ENCODE measurements at regions not wholly inside any gene's neighbourhood (a gene's known extent, or its start where the extent isn't known, plus 50 kb on each side); places are given as distances from the start of the nearest gene placed in this dataset.

DNA sequence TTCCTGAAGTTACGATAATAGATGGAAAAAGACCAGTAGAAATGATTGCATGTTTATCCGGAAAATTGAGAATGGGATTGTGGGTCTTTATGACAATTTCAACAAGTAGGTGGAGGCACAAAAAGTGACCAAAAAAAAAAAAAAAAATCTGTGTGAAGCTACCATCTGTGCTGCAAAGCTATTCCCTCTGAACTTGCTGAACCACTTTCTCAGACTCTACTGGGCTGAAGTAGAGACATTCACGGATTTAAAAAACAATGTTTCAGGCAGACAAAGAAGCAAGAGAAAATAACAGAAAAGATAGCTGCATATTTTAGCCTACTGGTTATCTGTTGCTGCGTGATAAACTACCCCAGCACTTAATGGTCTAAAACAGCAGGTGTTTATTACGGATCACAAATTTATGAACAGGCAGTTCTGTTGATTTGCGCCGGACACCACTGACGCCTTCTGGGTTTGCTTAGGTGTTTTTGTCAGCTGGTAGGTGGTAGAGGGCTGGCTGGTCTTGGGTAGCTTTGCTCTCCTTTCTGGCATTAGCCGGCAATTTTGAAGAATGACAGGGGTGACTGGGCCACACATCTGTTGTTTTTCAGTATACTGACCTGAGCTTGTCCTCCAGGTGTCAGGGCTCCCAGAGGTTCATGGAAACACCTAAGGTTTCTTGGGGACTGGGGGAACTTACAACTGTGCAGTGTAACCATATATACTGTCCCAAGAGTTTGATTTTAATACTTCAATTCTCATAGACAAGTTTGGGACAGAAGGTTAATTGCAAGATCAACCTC is 665.1 kb downstream of the CCSER2 start:
- Mint-ChIP-seq H3K4me1 (no peaks in the 10 kb centered on the region), H3K27ac (no peak overlapping the region), H3K4me3 (no peak overlapping the region), H3K9me3 (peaks cover 5% of the 10 kb centered on the region), H3K36me3 (no peaks in the 10 kb centered on the region)
- no peak for ATAC-seq
- no peak for DNase-seq (ENCODE audit: low spot score in 2 of 2)

DNA sequence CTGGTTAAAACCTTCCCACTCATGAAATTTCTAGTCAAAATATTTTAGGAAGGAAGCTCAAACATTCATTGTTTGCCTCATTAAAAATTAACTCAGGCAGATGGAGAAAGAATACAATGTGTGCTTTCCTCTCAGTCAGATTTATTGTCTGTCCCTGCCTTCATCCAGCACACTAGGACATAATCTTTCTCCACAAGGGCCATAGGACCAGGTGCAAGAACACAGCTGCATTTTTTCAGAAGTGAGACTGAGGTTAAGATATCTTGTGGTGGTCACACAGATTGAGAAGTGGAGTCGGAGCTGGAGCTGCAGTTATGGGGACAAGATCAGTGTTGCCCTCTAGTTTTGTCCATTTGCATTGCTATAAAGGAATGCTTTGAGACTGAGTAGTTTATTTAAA is 666.3 kb downstream of the CCSER2 start:
- Mint-ChIP-seq H3K36me3 (no peaks in the 10 kb centered on the region), H3K4me3 (no peak overlapping the region), H3K4me1 (no peaks in the 10 kb centered on the region), H3K27ac (no peak overlapping the region), H3K9me3 (peaks cover 5% of the 10 kb centered on the region)
- DNase-seq (ENCODE audit: low spot score in 2 of 2) = no peak
- ATAC-seq = no peak

DNA sequence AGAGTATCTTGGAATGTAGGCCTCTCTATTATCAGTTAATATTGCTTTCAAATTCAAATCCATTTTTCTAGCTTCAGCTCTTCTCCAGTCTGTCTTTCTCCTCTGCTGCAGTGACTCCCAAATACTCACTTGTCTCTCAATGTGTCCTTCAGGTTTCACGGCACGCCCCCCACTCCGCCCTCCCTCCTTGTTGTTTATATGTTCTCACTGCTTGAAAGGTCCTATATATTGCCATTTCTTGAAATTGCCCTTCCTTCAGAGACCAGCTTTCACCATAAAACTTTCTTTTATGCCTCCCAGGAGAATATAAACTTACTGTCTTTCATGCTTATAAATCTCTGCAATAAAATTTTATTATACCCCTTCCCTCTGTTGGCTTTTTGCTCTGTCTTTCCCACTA is 668.2 kb downstream of the CCSER2 start:
- Mint-ChIP-seq H3K9me3 (peaks cover 5% of the 10 kb centered on the region), H3K4me3 (no peak overlapping the region), H3K27ac (no peak overlapping the region), H3K36me3 (no peaks in the 10 kb centered on the region), H3K4me1 (no peaks in the 10 kb centered on the region)
- DNase-seq (ENCODE audit: low spot score in 2 of 2) = no peak
- no peak for ATAC-seq

DNA sequence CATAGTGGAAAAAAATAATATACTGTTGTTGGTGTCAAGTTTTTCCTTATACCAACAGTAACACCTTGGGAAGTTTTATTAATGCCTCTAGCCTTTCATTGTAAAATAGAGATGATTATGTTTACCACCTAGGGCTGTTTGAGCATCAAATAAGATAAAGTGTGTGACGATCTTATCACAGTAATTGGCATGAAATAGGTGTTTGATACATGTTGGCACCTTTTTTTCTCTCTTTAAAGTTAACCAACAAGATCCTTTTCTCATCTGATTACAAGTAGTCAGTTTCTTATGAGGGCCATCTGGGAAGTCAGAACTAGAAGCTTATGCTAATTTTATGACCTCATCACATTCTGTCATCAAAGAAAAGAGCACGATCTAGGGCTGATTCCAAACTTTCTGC is 669.5 kb downstream of the CCSER2 start:
- Mint-ChIP-seq H3K4me3 (no peak overlapping the region), H3K27ac (no peak overlapping the region), H3K36me3 (no peaks in the 10 kb centered on the region), H3K4me1 (no peaks in the 10 kb centered on the region), H3K9me3 (peaks cover 5% of the 10 kb centered on the region)
- DNase-seq (ENCODE audit: low spot score in 2 of 2) = no peak
- ATAC-seq = no peak

DNA sequence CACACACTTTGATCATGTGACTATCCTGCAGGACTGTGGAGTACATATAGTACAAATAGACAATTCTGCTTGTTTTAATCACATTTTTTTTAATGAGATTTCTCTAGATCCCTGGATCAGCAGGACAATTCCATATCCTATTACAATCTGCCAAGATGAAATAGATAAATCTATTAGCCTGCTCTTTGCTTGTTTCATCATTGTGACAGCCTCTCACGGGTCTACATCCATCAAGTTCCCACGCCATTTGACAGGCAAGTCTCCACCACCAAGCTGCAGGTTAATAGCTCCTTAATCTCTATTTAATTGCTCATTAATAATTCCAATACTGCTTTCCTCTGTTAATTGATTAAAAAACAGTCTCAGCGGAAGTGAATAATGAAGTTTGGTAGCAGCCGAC is 671.5 kb downstream of the CCSER2 start:
- H3K9me3 Mint-ChIP-seq = peaks cover 5% of the 10 kb centered on the region
- no peak overlapping the region for H3K27ac Mint-ChIP-seq
- DNase-seq (ENCODE audit: low spot score in 2 of 2) (no peak), ATAC-seq (no peak)
- no peak overlapping the region for H3K4me3 Mint-ChIP-seq
- H3K36me3 Mint-ChIP-seq = no peaks in the 10 kb centered on the region
- H3K4me1 Mint-ChIP-seq = no peaks in the 10 kb centered on the region

DNA sequence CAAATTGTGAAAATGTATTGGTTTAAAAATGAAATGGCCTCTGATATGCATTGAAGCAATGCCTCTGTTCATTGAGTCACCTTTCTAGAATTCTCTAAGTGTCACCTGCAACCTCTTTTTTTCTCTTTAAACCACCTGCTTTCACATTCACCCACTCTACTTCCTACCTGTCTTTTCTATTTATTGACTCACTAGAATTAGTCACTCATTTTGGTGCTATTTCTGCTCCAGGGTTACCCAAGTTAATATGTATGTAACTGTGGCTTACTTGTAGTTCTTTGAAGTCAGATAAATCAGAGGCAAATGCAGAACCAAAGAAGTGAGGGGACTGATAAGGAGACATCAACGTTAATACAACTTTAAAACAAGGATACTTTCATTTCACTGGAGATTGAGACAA is 674.7 kb downstream of the CCSER2 start:
- no peaks in the 10 kb centered on the region for H3K36me3 Mint-ChIP-seq
- no peak for DNase-seq (ENCODE audit: low spot score in 2 of 2)
- no peak for ATAC-seq
- H3K27ac Mint-ChIP-seq = no peak overlapping the region
- no peak overlapping the region for H3K4me3 Mint-ChIP-seq
- no peaks in the 10 kb centered on the region for H3K4me1 Mint-ChIP-seq
- H3K9me3 Mint-ChIP-seq = peaks cover 8% of the 10 kb centered on the region

DNA sequence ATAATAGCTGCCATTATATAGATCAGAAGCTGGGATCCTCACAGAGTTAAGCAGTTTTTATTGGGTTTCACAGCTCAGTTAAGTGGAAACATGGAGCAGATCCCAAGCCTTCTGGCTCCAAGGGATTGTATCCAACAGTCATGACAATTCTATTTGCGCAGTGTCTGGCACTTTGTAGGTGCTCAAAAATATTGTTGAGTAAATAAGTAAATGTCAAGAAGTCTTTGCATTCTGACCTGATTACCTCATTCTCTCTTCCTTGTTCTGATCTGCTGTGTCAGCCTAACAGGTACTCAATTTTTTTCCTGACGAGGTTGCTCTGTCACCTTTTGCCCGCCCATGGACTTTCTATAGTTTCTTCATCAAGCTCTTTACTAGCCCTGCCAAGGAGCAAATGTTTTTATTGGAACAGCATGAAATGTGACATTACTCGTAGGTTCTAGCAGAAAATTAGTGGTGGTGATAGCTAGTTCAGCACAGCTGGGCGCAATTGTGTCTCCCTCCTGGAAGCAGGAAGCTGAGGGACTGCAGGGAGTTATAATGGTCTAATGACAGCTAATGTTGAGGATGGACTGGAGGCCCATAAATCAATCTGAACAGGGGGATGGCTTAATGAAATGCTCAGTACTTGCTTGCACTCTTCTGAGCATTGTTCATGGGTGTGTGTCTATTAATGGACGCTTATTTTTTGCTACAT is 680.2 kb downstream of the CCSER2 start:
- Mint-ChIP-seq H3K27ac (no peak overlapping the region), H3K4me3 (no peak overlapping the region), H3K9me3 (peaks cover 8% of the 10 kb centered on the region), H3K36me3 (no peaks in the 10 kb centered on the region), H3K4me1 (no peaks in the 10 kb centered on the region)
- DNase-seq (ENCODE audit: low spot score in 2 of 2) (no peak), ATAC-seq (no peak)

DNA sequence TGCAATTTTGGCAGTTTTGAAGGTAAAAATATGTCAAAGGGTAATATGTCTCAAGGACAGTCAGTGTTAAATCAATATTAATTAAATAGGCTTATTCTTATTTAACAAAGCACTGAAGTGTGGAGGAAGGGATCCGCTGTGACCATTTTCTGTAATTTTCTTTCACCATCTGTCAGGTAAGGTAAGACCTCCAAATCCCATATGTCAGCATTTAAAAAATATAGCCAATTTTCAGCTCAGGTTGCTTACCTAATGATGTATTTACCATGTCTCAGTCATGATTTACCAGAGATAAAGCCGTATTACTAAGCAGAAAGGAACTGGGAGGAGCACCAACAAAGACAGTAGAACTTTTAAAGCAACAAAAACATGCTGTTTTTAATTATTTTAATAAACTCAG is 683.9 kb downstream of the CCSER2 start:
- no peaks in the 10 kb centered on the region for H3K4me1 Mint-ChIP-seq
- DNase-seq (ENCODE audit: low spot score in 2 of 2) (no peak), ATAC-seq (no peak)
- peaks cover 4% of the 10 kb centered on the region for H3K9me3 Mint-ChIP-seq
- no peak overlapping the region for H3K4me3 Mint-ChIP-seq
- H3K36me3 Mint-ChIP-seq = no peaks in the 10 kb centered on the region
- no peak overlapping the region for H3K27ac Mint-ChIP-seq

DNA sequence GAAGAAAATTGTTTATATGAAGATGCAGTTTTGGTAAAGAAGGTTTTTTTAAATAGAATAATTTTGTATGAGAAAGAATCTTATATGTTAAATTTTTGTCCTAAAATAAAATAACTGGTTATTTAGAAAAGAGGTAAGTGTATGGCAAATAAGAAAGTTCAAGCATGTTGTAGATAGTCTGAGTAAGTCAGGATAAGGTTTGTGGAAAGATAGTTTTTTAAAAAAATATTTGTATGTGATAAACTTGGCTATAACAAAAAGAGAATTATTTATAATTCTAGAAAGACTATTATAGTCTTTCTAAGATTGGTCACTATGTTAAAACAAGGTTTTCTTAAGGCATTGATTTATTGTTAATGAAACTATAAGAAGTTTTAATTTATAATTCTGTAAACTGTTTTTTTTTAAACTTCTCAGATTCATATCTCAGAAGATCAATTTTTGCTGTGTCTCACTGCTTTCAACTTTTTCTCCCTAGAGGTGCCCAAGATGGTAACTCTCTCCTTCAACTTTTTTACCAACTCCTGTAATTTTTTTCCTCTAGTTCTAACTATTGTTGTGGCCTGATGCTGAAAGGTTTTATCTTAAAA is 698.6 kb downstream of the CCSER2 start:
- H3K4me3 Mint-ChIP-seq = no peak overlapping the region
- no peak overlapping the region for H3K27ac Mint-ChIP-seq
- peaks cover 9% of the 10 kb centered on the region for H3K9me3 Mint-ChIP-seq
- H3K4me1 Mint-ChIP-seq = no peaks in the 10 kb centered on the region
- H3K36me3 Mint-ChIP-seq = no peaks in the 10 kb centered on the region
- DNase-seq (ENCODE audit: low spot score in 2 of 2) (no peak), ATAC-seq (no peak)

DNA sequence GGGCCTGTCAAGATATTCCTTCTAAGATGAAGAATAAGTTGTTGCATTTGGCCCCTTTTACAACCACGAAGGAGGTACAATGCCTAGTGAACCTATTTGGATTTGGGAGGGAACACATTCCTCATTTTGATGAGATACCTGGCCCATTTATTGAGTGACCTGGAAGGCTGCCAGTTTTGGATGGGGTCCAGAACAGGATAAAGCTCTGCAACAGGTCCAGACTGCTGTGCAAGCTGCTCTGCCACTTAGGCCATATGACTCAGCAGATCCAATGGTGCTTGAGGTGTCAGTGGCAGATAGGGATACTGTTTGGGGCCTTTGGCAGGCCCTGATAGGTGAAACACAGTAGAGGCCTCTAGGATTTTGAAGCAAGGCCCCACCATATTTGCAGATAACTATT is 704.6 kb downstream of the CCSER2 start:
- Mint-ChIP-seq H3K9me3 (no peaks in the 10 kb centered on the region), H3K4me3 (no peak overlapping the region), H3K36me3 (no peaks in the 10 kb centered on the region), H3K4me1 (no peaks in the 10 kb centered on the region), H3K27ac (no peak overlapping the region)
- no peak for ATAC-seq
- DNase-seq (ENCODE audit: low spot score in 2 of 2) = no peak

DNA sequence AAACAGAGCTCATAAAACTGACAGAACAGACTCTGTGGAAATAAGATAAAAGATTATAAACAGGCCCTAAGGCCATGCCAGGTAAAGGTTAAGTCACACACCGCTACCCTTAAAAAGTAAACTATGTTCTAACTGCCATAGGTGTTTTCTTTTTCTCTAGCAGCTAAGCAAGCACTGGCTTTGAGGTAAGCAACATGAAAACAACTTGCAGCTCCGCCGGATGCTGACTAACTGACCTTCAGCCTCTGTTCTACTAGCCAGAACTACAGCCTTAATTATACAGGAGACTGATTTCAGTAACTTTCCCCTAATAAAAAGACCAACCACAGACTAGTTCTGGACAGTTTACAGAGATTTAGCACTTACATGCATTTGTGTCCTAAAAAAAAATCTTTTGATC is 708.3 kb downstream of the CCSER2 start:
- no peak for ATAC-seq
- Mint-ChIP-seq H3K9me3 (peaks cover 15% of the 10 kb centered on the region), H3K36me3 (no peaks in the 10 kb centered on the region), H3K4me1 (no peaks in the 10 kb centered on the region), H3K4me3 (no peak overlapping the region), H3K27ac (no peak overlapping the region)
- DNase-seq (ENCODE audit: low spot score in 2 of 2) = no peak

DNA sequence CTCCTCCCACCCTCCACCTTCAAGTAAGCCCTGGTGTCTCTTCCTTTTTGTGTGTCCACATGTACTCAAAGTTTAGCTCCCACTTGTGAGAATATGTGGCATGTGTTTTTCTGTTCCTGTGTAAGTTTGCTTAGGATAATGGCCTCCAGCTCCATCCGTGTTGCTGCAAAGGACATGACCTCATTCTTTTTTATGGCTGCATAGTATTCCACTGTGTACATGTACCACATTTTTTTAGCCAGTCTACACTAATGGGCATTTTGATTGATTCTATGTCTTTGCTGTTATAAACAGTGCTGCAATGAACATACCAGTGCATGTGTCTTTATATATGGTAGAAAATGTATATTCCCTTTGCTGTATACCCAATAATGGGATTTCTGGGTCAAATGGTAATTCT is 710.9 kb downstream of the CCSER2 start:
- H3K27ac Mint-ChIP-seq = no peak overlapping the region
- no peak overlapping the region for H3K4me3 Mint-ChIP-seq
- no peak for DNase-seq (ENCODE audit: low spot score in 2 of 2)
- peaks cover 16% of the 10 kb centered on the region for H3K9me3 Mint-ChIP-seq
- ATAC-seq = no peak
- no peaks in the 10 kb centered on the region for H3K4me1 Mint-ChIP-seq
- H3K36me3 Mint-ChIP-seq = no peaks in the 10 kb centered on the region

DNA sequence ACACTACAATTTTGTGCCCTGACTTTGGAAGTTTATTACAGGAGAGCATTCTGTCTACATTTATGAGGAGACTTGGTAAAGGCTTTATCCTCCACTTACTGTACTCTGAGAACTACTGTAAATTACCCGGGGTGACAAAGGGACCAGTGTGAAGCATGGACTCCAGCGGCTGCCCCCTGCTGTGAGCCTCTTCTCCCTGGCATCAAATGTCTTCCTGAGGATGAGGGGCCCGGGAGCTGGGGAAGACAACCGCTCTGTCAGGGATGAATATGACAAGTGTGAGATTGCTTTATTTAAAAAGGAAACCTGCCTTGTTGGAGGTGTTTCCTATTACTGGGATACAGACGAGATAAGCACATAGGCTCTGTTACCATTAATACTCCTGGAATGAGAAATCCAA is 714.8 kb downstream of the CCSER2 start:
- H3K27ac Mint-ChIP-seq = no peak overlapping the region
- no peaks in the 10 kb centered on the region for H3K36me3 Mint-ChIP-seq
- peaks cover 16% of the 10 kb centered on the region for H3K9me3 Mint-ChIP-seq
- no peak overlapping the region for H3K4me3 Mint-ChIP-seq
- H3K4me1 Mint-ChIP-seq = no peaks in the 10 kb centered on the region
- no peak for DNase-seq (ENCODE audit: low spot score in 2 of 2)
- ATAC-seq = no peak

DNA sequence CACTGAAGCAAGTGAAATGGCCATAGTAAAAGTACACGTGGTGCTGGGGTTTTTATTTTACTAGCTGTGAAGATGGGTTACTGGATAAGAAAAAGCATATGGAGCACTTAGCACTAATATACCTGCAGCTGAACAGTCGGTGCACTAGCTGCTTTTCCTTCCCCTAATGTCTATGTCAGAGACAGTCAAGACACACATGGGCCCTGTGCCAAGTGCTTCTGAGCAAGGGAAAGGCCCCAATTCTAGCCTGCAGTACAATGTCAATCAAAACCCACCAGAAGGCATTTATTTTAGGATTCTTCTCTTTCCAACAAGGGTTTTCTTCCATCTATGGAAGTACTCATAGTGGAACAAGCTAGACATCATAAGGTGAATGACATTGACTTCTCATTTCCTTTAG is 716.7 kb downstream of the CCSER2 start:
- Mint-ChIP-seq H3K4me3 (no peak overlapping the region), H3K4me1 (no peaks in the 10 kb centered on the region), H3K9me3 (peaks cover 9% of the 10 kb centered on the region), H3K36me3 (no peaks in the 10 kb centered on the region), H3K27ac (no peak overlapping the region)
- ATAC-seq (no peak), DNase-seq (ENCODE audit: low spot score in 2 of 2) (no peak)

DNA sequence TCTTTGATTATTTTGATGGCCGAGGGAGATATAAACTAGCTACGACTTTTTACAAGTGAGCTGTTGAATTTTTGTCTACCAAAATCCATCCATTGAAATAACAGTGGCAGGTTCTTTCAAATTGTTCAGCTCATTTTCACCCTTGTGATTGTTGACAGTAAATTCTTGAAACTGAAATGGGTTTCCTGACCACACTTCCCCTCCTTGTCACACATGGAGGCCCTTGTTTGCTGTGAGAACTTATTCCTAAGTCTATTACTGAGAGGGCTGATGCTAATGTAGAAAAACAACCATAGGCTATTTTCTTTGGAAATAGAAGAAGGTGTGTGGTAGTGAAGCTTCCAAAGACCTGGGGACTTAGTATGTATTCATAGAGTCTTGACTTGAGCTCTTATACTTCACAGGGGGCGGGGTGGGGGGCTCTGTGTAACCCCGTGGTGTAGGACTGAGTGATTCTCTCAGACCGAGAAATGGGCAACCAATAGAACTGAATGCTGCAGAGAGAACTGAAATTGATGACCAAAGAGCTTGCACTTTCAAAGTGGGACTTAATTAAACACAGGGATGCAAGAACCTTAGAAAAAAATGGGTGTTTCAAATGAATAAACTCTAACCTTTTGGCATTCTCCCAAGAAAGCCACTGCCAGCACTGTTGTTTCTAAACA is 718.9 kb downstream of the CCSER2 start:
- no peak for DNase-seq (ENCODE audit: low spot score in 2 of 2)
- no peak overlapping the region for H3K4me3 Mint-ChIP-seq
- no peaks in the 10 kb centered on the region for H3K36me3 Mint-ChIP-seq
- H3K4me1 Mint-ChIP-seq = no peaks in the 10 kb centered on the region
- no peak overlapping the region for H3K27ac Mint-ChIP-seq
- ATAC-seq = no peak
- peaks cover 3% of the 10 kb centered on the region for H3K9me3 Mint-ChIP-seq

DNA sequence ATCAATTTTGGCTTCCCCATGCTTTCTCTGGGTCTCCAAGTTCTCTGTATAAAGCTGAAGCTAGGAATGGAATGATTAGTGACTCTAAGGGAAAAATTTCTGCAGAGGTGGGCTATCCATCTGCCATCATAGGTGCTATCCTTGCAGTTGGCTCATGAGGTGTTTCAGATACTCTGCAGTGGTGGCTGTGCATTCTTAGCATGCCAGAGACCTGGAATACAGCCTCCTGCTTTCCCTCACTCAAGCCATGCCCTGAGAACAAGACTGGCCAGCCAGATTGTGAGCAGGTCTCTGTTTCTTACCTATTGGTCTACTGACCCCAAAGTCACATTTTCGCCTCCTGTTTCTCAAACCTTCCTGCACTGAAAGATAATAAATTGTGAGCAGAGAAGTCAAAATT is 719.6 kb downstream of the CCSER2 start:
- H3K36me3 Mint-ChIP-seq = no peaks in the 10 kb centered on the region
- H3K4me3 Mint-ChIP-seq = no peak overlapping the region
- H3K27ac Mint-ChIP-seq = no peak overlapping the region
- H3K9me3 Mint-ChIP-seq = peaks cover 3% of the 10 kb centered on the region
- no peak for ATAC-seq
- no peak for DNase-seq (ENCODE audit: low spot score in 2 of 2)
- no peaks in the 10 kb centered on the region for H3K4me1 Mint-ChIP-seq
